ENCODE measurements at regions not wholly inside any gene's neighbourhood (a gene's known extent, or its start where the extent isn't known, plus 50 kb on each side); places are given as distances from the start of the nearest gene placed in this dataset.

DNA sequence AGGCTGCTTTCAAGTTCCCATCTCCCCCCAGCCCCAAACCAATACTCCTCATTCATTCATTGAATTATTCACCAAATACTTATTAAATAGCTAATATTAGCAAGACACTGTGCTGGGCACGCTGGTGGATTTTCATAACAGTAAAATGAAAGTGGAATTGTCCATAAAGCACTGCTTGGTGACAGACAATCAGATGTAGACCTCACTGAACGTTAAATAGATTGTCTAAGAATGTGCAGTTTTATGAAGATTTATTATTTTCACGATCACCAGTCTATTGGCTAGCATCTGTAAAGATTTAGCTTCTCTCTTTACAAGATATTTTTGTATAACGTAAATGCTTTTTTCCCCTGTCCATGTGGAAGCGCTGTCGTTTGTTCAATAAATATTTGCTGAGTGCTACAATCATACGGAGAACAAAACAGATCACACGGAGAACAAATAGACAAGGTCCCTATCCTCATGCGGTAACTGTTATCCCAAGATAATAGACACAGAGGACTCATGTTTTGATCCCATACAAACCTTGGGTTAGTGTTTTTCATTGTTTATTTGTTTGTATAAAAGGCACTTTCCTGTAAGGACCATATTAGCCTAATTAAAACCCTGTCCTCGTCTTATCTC, 397.6 kb downstream of the BCAT1 start:
- WGBS, 2 donors, result 54 to 69% methylated on average over 10 of the region's 10 CpGs
- H3K27ac ChIP-seq (ENCODE audit: low read depth in 1 of 2, low read length in 1 of 2), result no peak overlapping the region
- H3K4me3 ChIP-seq, result no peak overlapping the region
- ATAC-seq (ENCODE audit: insufficient read depth, low FRiP score) (no peak), DNase-seq (peak in 2 of 3 donors; percentile 60 to 64)
- H3K4me1 ChIP-seq (ENCODE audit: control insufficient read depth in 5 of 5, insufficient read depth in 5 of 5, low read length in 5 of 5), result peaks cover 0 to 24% (median 4%) of the 10 kb centered on the region in 5 donors
- H3K9ac ChIP-seq (ENCODE audit: insufficient read depth in 1 of 2, low read length in 2 of 2), result peak overlapping the region in 1 of 2 donors; percentile 75
- peaks cover 0 to 4% (median 0%) of the 10 kb centered on the region in 4 donors for H3K9me3 ChIP-seq (ENCODE audit: control insufficient read depth in 4 of 4, insufficient read depth in 3 of 4, low read length in 3 of 4)
- TF ChIP-seq, protein P1, sequence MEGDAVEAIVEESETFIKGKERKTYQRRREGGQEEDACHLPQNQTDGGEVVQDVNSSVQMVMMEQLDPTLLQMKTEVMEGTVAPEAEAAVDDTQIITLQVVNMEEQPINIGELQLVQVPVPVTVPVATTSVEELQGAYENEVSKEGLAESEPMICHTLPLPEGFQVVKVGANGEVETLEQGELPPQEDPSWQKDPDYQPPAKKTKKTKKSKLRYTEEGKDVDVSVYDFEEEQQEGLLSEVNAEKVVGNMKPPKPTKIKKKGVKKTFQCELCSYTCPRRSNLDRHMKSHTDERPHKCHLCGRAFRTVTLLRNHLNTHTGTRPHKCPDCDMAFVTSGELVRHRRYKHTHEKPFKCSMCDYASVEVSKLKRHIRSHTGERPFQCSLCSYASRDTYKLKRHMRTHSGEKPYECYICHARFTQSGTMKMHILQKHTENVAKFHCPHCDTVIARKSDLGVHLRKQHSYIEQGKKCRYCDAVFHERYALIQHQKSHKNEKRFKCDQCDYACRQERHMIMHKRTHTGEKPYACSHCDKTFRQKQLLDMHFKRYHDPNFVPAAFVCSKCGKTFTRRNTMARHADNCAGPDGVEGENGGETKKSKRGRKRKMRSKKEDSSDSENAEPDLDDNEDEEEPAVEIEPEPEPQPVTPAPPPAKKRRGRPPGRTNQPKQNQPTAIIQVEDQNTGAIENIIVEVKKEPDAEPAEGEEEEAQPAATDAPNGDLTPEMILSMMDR (IDR thresholded peaks at IDR 0.05; ENCODE audit: control extremely low read depth, extremely low read depth), result no peak
- no peaks in the 10 kb centered on the region for H3K36me3 ChIP-seq (ENCODE audit: control insufficient read depth in 4 of 4, insufficient read depth in 4 of 4, low read length in 4 of 4)
- no peaks in the 10 kb centered on the region for H3K27me3 ChIP-seq (ENCODE audit: control insufficient read depth in 3 of 3, insufficient read depth in 3 of 3, low read length in 2 of 3)

GRCh38 chr12:24550609-24551008, 398.3 kb downstream of the BCAT1 start:
- H3K4me3 ChIP-seq, result no peak overlapping the region
- H3K9ac ChIP-seq (ENCODE audit: insufficient read depth in 1 of 2, low read length in 2 of 2), result peak overlapping the region in 1 of 2 donors; percentile 65
- TF ChIP-seq, protein P1 (IDR thresholded peaks at IDR 0.05; ENCODE audit: control extremely low read depth, extremely low read depth), result no peak
- H3K27me3 ChIP-seq (ENCODE audit: control insufficient read depth in 3 of 3, insufficient read depth in 3 of 3, low read length in 2 of 3), result no peaks in the 10 kb centered on the region
- no peaks in the 10 kb centered on the region for H3K36me3 ChIP-seq (ENCODE audit: control insufficient read depth in 4 of 4, insufficient read depth in 4 of 4, low read length in 4 of 4)
- peaks cover 0 to 24% (median 4%) of the 10 kb centered on the region in 5 donors for H3K4me1 ChIP-seq (ENCODE audit: control insufficient read depth in 5 of 5, insufficient read depth in 5 of 5, low read length in 5 of 5)
- DNase-seq (no peak), ATAC-seq (ENCODE audit: insufficient read depth, low FRiP score) (no peak)
- peaks cover 0 to 4% (median 0%) of the 10 kb centered on the region in 4 donors for H3K9me3 ChIP-seq (ENCODE audit: control insufficient read depth in 4 of 4, insufficient read depth in 3 of 4, low read length in 3 of 4)
- H3K27ac ChIP-seq (ENCODE audit: low read depth in 1 of 2, low read length in 1 of 2), result no peak overlapping the region
- WGBS, 2 donors, result 69 to 78% methylated on average over 1 of the region's 1 CpG

- WGBS, 2 donors, result 94 to 98% methylated on average over 2 of the region's 2 CpGs
- no peak overlapping the region for H3K4me3 ChIP-seq
- no peaks in the 10 kb centered on the region for H3K27me3 ChIP-seq (ENCODE audit: control insufficient read depth in 3 of 3, insufficient read depth in 3 of 3, low read length in 2 of 3)
- ATAC-seq (ENCODE audit: insufficient read depth, low FRiP score) (no peak), DNase-seq (no peak)
- TF ChIP-seq, protein P1 (IDR thresholded peaks at IDR 0.05; ENCODE audit: control extremely low read depth, extremely low read depth), result no peak
- no peaks in the 10 kb centered on the region for H3K36me3 ChIP-seq (ENCODE audit: control insufficient read depth in 4 of 4, insufficient read depth in 4 of 4, low read length in 4 of 4)
- H3K9me3 ChIP-seq (ENCODE audit: control insufficient read depth in 4 of 4, insufficient read depth in 3 of 4, low read length in 3 of 4), result no peaks in the 10 kb centered on the region
- no peak overlapping the region for H3K27ac ChIP-seq (ENCODE audit: low read depth in 1 of 2, low read length in 1 of 2)
- no peak overlapping the region for H3K9ac ChIP-seq (ENCODE audit: insufficient read depth in 1 of 2, low read length in 2 of 2)
- H3K4me1 ChIP-seq (ENCODE audit: control insufficient read depth in 5 of 5, insufficient read depth in 5 of 5, low read length in 5 of 5), result peaks cover 0 to 16% (median 0%) of the 10 kb centered on the region in 5 donors
These were observed 402.2 kb downstream of the BCAT1 start for GRCh38 chr12:24546661-24547060.

GRCh38 chr12:24546084-24546483, 402.8 kb downstream of the BCAT1 start:
- TF ChIP-seq, protein P1 (IDR thresholded peaks at IDR 0.05; ENCODE audit: control extremely low read depth, extremely low read depth), result no peak
- H3K4me3 ChIP-seq, result no peak overlapping the region
- no peaks in the 10 kb centered on the region for H3K36me3 ChIP-seq (ENCODE audit: control insufficient read depth in 4 of 4, insufficient read depth in 4 of 4, low read length in 4 of 4)
- WGBS, 2 donors, result 80 to 81% methylated on average over 2 of the region's 2 CpGs
- H3K9ac ChIP-seq (ENCODE audit: insufficient read depth in 1 of 2, low read length in 2 of 2), result no peak overlapping the region
- no peak for DNase-seq
- H3K27ac ChIP-seq (ENCODE audit: low read depth in 1 of 2, low read length in 1 of 2), result no peak overlapping the region
- no peaks in the 10 kb centered on the region for H3K9me3 ChIP-seq (ENCODE audit: control insufficient read depth in 4 of 4, insufficient read depth in 3 of 4, low read length in 3 of 4)
- H3K4me1 ChIP-seq (ENCODE audit: control insufficient read depth in 5 of 5, insufficient read depth in 5 of 5, low read length in 5 of 5), result peaks cover 0 to 13% (median 0%) of the 10 kb centered on the region in 5 donors
- no peak for ATAC-seq (ENCODE audit: insufficient read depth, low FRiP score)
- H3K27me3 ChIP-seq (ENCODE audit: control insufficient read depth in 3 of 3, insufficient read depth in 3 of 3, low read length in 2 of 3), result no peaks in the 10 kb centered on the region
